Left cardiac atrium (tissue), 4 donors: ENCODE measurements at regions not wholly inside any gene's neighbourhood (a gene's known extent, or its start where the extent isn't known, plus 50 kb on each side); places are given as distances from the start of the nearest gene placed in this dataset.

Source experiments
- ATAC-seq, 2 donors: fragments of 200-7000 bp; cut with Tn5 transposase; one replicate each; pipeline ENCODE4 v1.9.1; 2020; ENCODE audit warnings: mild to moderate bottlenecking in 2 of 2, moderate library complexity in 2 of 2
- DNase-seq: peaks from one replicate; pipeline ENCODE4 v3.0.0-alpha.2; 2020
- intact Hi-C, 2 donors: fragments of 100-400 bp; cut with DNase I; formaldehyde crosslinking; loops; one replicate each; pipeline versions ENCODE4 v1.14.1 to v1.15.1; 2022 to 2023
- donor health status: DM: no; HTN: yes; CAD: no.
- donor health status: DM: no; HTN: yes; CAD: no; lungs with severe emphysema.
- donor health status: DM: yes; HTN: yes; CAD: no.
- donor health status: Dilated cardiomyopathy.

- ATAC-seq = no peak
- DNase-seq = no peak
- intact Hi-C loops = no loop called here
Measured at GRCh38 chr9:79173932-79174331, 397.8 kb upstream of the TLE4 start.

- DNase-seq (no peak), ATAC-seq (no peak)
- intact Hi-C loops = no loop called here
Measured at GRCh38 chr9:79176014-79176697, 395.6 kb upstream of the TLE4 start.

GRCh38 chr9:79184831-79185230, 386.9 kb upstream of the TLE4 start:
- no peak for DNase-seq
- intact Hi-C loops = no loop called here

GRCh38 chr9:79185866-79186265, 385.9 kb upstream of the TLE4 start:
- intact Hi-C loops = no loop called here
- ATAC-seq = no peak
- no peak for DNase-seq

More at GRCh38 chr9:79184831-79185230, 386.9 kb upstream of the TLE4 start:
- no peak for ATAC-seq

GRCh38 chr9:79189511-79189924, 382.2 kb upstream of the TLE4 start:
- ATAC-seq (peak in 1 of 2 donors; percentile 27), DNase-seq (no peak)
- intact Hi-C loops = no loop called here

GRCh38 chr9:79193001-79193400, 378.8 kb upstream of the TLE4 start:
- no peak for DNase-seq
- intact Hi-C loops = no loop called here
- no peak for ATAC-seq

GRCh38 chr9:79193501-79194223, 378.1 kb upstream of the TLE4 start:
- DNase-seq = no peak
- no peak for ATAC-seq

GRCh38 chr9:79195879-79196278, 375.9 kb upstream of the TLE4 start:
- DNase-seq = no peak
- intact Hi-C loops = no loop called here
- ATAC-seq = peak in 1 of 2 donors; percentile 67

More at GRCh38 chr9:79193501-79194223, 378.1 kb upstream of the TLE4 start:
- intact Hi-C loops = no loop called here

GRCh38 chr9:79196606-79197005, 375.2 kb upstream of the TLE4 start:
- ATAC-seq (no peak), DNase-seq (no peak)
- intact Hi-C loops = no loop called here

- intact Hi-C loops = no loop called here
- DNase-seq (no peak), ATAC-seq (no peak)
Measured at GRCh38 chr9:79200336-79200735, 371.4 kb upstream of the TLE4 start.

- no peak for DNase-seq
- no peak for ATAC-seq
- intact Hi-C loops = no loop called here
Measured at GRCh38 chr9:79201636-79202035, 370.1 kb upstream of the TLE4 start.

GRCh38 chr9:79208791-79209396, 362.9 kb upstream of the TLE4 start:
- no peak for DNase-seq
- ATAC-seq = no peak
- intact Hi-C loops = no loop called here

- DNase-seq = no peak
- no peak for ATAC-seq
- intact Hi-C loops = no loop called here
Measured at GRCh38 chr9:79210541-79211243, 361.1 kb upstream of the TLE4 start.

- no peak for ATAC-seq
- intact Hi-C loops = no loop called here
- DNase-seq = no peak
Measured at GRCh38 chr9:79213417-79214125, 358.2 kb upstream of the TLE4 start.

- DNase-seq = no peak
- ATAC-seq = no peak
- intact Hi-C loops = no loop called here
Measured at GRCh38 chr9:79215821-79216220, 355.9 kb upstream of the TLE4 start.

GRCh38 chr9:79220251-79220650, 351.5 kb upstream of the TLE4 start:
- intact Hi-C loops = no loop called here
- DNase-seq (no peak), ATAC-seq (no peak)

- intact Hi-C loops = no loop called here
- ATAC-seq (no peak), DNase-seq (no peak)
Measured at GRCh38 chr9:79220666-79221065, 351.1 kb upstream of the TLE4 start.

GRCh38 chr9:79221084-79221483, 350.7 kb upstream of the TLE4 start:
- intact Hi-C loops = no loop called here
- no peak for DNase-seq
- no peak for ATAC-seq

- intact Hi-C loops = no loop called here
- DNase-seq = no peak
- ATAC-seq = no peak
Measured at GRCh38 chr9:79222483-79222882, 349.3 kb upstream of the TLE4 start.
